ENCODE measurements at regions not wholly inside any gene's neighbourhood (a gene's known extent, or its start where the extent isn't known, plus 50 kb on each side); places are given as distances from the start of the nearest gene placed in this dataset.
"Not testable (repeated sequence)": the region's sequence is repeated elsewhere in the genome, so short reads cannot be mapped to it uniquely, and the experiment has no call there.

DNA sequence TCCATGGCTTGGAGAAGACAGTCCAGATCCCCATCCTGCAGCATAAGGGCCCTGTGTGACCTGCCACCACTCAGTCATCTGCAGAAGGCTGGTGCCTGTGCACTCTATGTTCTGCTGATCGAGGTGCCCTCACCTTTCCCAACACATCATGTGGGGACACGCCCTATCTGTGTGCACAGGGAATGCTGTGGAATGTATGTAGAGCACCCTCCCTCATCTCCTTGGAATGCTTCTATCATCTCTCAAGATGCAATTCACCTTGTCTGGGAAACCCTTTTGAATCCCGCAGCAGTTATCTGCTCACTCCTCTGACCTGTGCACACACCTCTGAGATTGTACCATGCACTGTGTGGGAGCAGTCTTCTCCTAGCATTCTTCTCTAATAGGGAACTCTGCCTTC lies 207.2 kb upstream of the SSTR4 start (continued):
- TF ChIP-seq ZC3H11A (IDR thresholded peaks at IDR 0.05), result no peak
- no peak for TF ChIP-seq FOSB (CRISPR knock-in tag; IDR thresholded peaks at IDR 0.05)
- no peak for TF ChIP-seq EP300 (IDR thresholded peaks at IDR 0.05)

DNA sequence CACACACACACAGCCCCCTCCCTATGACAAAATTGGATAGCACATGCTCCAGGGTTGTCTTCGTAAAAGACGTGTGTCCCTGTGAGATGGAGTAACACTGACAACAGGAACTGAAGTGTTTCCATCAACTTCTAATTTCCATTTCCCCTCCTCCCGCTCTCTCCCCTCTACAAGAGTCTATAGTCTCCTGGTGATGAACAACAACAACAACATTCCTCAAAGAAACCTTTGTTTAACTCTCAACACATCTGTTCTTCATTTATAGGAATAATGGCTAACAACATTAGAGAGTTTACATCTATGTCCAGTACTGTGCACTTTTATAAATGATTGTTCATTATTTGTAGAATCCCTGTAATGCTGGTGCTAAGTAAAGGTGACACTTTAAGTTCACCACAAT lies 205.8 kb upstream of the SSTR4 start:
- H3K4me1 ChIP-seq, result peaks cover 14% of the 10 kb centered on the region; the same call in 1 of the 3 replicates
- no peak overlapping the region for H3K27ac ChIP-seq
- H3K4me3 ChIP-seq, result no peak overlapping the region
- peak; percentile 54 for FAIRE-seq
- H3K9me3 ChIP-seq, result no peaks in the 10 kb centered on the region
- no peak for ATAC-seq
- CTCF ChIA-PET, result no interaction called here
- TF ChIP-seq GATA3 (IDR thresholded peaks at IDR 0.05; ENCODE audit: borderline replicate concordance), result no peak
- TF ChIP-seq NFE2L2 (conservative IDR thresholded peaks at IDR 0.05; ENCODE audit: low read length), result no peak
- no peak for TF ChIP-seq POLR2A (IDR thresholded peaks at IDR 0.05; ENCODE audit: low read length)
- no peak for TF ChIP-seq KDM5A (IDR thresholded peaks at IDR 0.05)
- TF ChIP-seq ZSCAN20 (CRISPR knock-in tag; IDR thresholded peaks at IDR 0.05), result no peak
- POLR2A ChIA-PET, result no interaction called here
- WGBS (ENCODE audit: missing lambda C conversion rate), result 83% methylated on average over 3 of the region's 3 CpGs
- no peak overlapping the region for H3K4me2 ChIP-seq
- DNase-seq (ENCODE audit: low read depth in 1 of 2, low spot score in 1 of 2), result no peak

DNA sequence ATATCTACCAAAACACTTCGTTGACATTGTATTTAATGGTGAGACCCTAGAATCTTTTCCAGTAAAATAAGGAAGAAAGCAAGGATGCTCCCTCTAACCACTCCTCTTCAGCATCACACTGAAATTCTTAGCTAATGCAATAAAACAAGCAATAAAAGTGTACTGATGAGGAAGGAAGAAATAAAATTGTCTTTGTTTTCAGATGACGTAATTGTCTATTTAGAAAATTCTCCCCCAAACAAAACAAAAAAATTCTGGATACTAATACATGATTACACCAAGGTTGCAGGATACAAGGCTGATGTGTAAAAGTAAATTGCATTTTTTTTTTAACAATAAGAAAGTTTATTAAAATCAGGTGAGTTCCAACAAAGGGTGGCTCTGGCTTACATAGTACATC lies 205.0 kb upstream of the SSTR4 start:
- TF ChIP-seq, protein P1, sequence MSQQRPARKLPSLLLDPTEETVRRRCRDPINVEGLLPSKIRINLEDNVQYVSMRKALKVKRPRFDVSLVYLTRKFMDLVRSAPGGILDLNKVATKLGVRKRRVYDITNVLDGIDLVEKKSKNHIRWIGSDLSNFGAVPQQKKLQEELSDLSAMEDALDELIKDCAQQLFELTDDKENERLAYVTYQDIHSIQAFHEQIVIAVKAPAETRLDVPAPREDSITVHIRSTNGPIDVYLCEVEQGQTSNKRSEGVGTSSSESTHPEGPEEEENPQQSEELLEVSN (IDR thresholded peaks at IDR 0.05; ENCODE audit: borderline replicate concordance, low read depth), result no peak
- TF ChIP-seq SREBF2 (IDR thresholded peaks at IDR 0.05), result no peak
- no peak for TF ChIP-seq ZNF302 (CRISPR knock-in tag; IDR thresholded peaks at IDR 0.05)
- no peak for TF ChIP-seq NR3C1 (IDR thresholded peaks at IDR 0.05)
- TF ChIP-seq, protein P2, sequence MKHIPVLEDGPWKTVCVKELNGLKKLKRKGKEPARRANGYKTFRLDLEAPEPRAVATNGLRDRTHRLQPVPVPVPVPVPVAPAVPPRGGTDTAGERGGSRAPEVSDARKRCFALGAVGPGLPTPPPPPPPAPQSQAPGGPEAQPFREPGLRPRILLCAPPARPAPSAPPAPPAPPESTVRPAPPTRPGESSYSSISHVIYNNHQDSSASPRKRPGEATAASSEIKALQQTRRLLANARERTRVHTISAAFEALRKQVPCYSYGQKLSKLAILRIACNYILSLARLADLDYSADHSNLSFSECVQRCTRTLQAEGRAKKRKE (CRISPR knock-in tag; IDR thresholded peaks at IDR 0.05; ENCODE audit: low read depth), result no peak
- TF ChIP-seq FOSL2 (IDR thresholded peaks at IDR 0.05), result no peak
- no peak for TF ChIP-seq FOSL2 (CRISPR knock-in tag; IDR thresholded peaks at IDR 0.05)
- TF ChIP-seq MAFK (IDR thresholded peaks at IDR 0.05; ENCODE audit: partially characterized antibody), result no peak
- TF ChIP-seq EHMT2 (IDR thresholded peaks at IDR 0.05; ENCODE audit: low read depth), result no peak
- TF ChIP-seq, protein P3, sequence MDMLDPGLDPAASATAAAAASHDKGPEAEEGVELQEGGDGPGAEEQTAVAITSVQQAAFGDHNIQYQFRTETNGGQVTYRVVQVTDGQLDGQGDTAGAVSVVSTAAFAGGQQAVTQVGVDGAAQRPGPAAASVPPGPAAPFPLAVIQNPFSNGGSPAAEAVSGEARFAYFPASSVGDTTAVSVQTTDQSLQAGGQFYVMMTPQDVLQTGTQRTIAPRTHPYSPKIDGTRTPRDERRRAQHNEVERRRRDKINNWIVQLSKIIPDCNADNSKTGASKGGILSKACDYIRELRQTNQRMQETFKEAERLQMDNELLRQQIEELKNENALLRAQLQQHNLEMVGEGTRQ (IDR thresholded peaks at IDR 0.05), result no peak
- no peak for TF ChIP-seq ZC3H11A (IDR thresholded peaks at IDR 0.05)
- no peak for TF ChIP-seq TFCP2L1 (CRISPR knock-in tag; IDR thresholded peaks at IDR 0.05)
- H3K9me3 ChIP-seq, result no peaks in the 10 kb centered on the region
- H3K27ac ChIP-seq, result no peak overlapping the region
- 42% methylated on average over 2 of the region's 2 CpGs for WGBS (ENCODE audit: missing lambda C conversion rate)
- POLR2A ChIA-PET, result no interaction called here
- no peak for DNase-seq (ENCODE audit: low read depth in 1 of 2, low spot score in 1 of 2)
- no peak overlapping the region for H3K4me2 ChIP-seq
- CTCF ChIA-PET, result interaction anchor here (1.5 kb wide), 1 partner anchor 9 kb away, joined by 3 read pairs; no protein-coding TSS in a partner anchor
- no peak overlapping the region for H3K4me3 ChIP-seq
- ATAC-seq, result no peak
- H3K4me1 ChIP-seq, result peaks cover 14% of the 10 kb centered on the region; the same call in 1 of the 3 replicates
- FAIRE-seq, result no peak

DNA sequence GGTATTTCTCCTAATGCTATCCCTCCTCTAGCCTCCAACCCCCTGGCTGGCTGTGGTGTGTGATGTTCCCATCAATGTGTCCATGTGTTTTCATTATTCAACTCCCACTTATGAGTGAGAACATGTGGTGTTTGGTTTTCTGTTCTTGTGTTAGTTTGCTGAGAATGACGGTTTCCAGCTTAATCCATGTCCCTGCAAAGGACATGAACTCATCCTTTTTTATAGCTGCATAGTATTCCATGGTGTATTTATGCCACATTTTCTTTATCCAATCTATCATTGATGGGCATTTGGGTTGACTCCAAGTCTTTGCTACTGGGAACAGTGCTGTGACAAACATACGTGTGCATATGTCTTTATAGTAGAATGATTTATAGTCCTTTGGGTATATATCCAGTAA lies 204.4 kb upstream of the SSTR4 start:
- ATAC-seq; POLR2A ChIA-PET; FAIRE-seq; H3K4me2 ChIP-seq; H3K27ac ChIP-seq; H3K4me3 ChIP-seq; DNase-seq (ENCODE audit: low read depth in 1 of 2, low spot score in 1 of 2); H3K9me3 ChIP-seq: not testable (repeated sequence)
- CTCF ChIA-PET, result interaction anchor here (1.4 to 1.5 kb wide), 2 partner anchors 10 to 16 kb away, joined by 3 read pairs; no protein-coding TSS in a partner anchor
- peaks cover 14% of the 10 kb centered on the region; the same call in 1 of the 3 replicates for H3K4me1 ChIP-seq
- WGBS (ENCODE audit: missing lambda C conversion rate), result 48% methylated on average over 2 of the region's 2 CpGs

DNA sequence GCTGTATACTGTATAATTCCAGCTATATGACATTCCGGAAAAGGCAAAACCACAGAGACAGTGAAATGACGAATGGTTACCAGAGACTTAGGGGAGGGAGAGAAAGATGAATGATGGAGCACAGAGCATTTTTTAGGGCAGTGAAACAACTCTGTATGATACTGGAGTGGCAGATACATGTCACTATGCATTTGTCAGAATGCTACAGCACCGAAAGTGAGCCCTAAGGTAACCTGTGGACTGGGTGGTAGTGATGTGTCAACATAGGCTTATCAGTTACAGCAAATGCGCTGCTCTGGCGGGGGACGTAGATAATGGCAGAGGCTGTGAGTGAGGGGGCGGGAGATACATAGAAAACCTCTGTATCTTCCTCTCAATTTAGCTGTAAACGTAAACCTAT lies 201.3 kb upstream of the SSTR4 start:
- Histone ChIP-seq H3K9me3 (no peaks in the 10 kb centered on the region), H3K4me2 (no peak overlapping the region), H3K27ac (no peak overlapping the region), H3K4me3 (no peak overlapping the region), H3K4me1 (peaks cover 23% of the 10 kb centered on the region)
- ATAC-seq (no peak), DNase-seq (ENCODE audit: low read depth in 1 of 2, low spot score in 1 of 2) (no peak), FAIRE-seq (no peak)
- ChIA-PET POLR2A (no interaction called here), CTCF (interaction anchor here (0.6 to 2.5 kb wide), 4 partner anchors 9 to 247 kb away, joined by 3 to 6 read pairs (median 4); no protein-coding TSS in a partner anchor)
- TF ChIP-seq CBX8 (IDR thresholded peaks at IDR 0.05) (no peak), HDAC2 (IDR thresholded peaks at IDR 0.05) (no peak)
- TF ChIP-seq, protein P4, sequence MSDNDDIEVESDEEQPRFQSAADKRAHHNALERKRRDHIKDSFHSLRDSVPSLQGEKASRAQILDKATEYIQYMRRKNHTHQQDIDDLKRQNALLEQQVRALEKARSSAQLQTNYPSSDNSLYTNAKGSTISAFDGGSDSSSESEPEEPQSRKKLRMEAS (IDR thresholded peaks at IDR 0.05), result no peak
- TF ChIP-seq, protein P2 (CRISPR knock-in tag; IDR thresholded peaks at IDR 0.05; ENCODE audit: low read depth), result no peak
- TF ChIP-seq, protein P5, sequence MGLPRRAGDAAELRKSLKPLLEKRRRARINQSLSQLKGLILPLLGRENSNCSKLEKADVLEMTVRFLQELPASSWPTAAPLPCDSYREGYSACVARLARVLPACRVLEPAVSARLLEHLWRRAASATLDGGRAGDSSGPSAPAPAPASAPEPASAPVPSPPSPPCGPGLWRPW (IDR thresholded peaks at IDR 0.05), result no peak
- 85% methylated on average over 8 of the region's 8 CpGs for WGBS (ENCODE audit: missing lambda C conversion rate)
